ENCODE measurements at regions not wholly inside any gene's neighbourhood (a gene's known extent, or its start where the extent isn't known, plus 50 kb on each side); places are given as distances from the start of the nearest gene placed in this dataset.
A peak's percentile ranks its signal among the peaks of the same experiment; 100 is the strongest.

DNA sequence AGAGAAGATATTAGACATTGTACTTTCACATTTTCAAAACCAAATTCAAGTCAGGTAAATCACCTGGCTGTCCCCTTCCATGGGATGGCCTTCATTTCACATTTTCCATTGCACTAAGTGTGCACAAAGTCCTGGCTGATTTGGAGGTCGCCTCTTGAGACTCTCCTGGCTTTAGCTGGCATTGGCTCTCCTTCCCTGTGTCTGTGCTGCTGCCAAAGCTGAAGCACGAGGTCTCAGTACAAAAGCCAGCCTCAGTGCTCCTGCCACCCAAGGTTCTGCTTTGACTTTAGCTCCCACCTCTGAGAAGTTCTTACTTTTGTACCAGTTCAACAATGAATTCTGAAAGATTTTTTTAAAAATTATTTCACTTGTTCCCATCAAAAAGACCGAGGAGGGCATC, 289.2 kb upstream of the CNR1 start:
- WGBS, 4 donors, result 56 to 78% (median 66%) methylated on average over 2 to 3 of the region's 3 CpGs
- Histone ChIP-seq H3K9me3 (replicated peaks in 1 of 3) (no peaks in the 10 kb centered on the region), H3K27ac (no peak overlapping the region), H3K4me3 (no peak overlapping the region), H3K4me1 (replicated peaks in 1 of 2) (no peaks in the 10 kb centered on the region), H3K27me3 (no peaks in the 10 kb centered on the region), H3K36me3 (replicated peaks in 1 of 2) (no peaks in the 10 kb centered on the region)
- DNase-seq, result peak in 2 of 7 donors; percentile 10 to 17
- no peak for TF ChIP-seq POLR2A (IDR thresholded peaks at IDR 0.05)
- TF ChIP-seq CTCF (IDR thresholded peaks at IDR 0.05), result no peak
- intact Hi-C loops (cut with DNase I), result no loop called here

DNA sequence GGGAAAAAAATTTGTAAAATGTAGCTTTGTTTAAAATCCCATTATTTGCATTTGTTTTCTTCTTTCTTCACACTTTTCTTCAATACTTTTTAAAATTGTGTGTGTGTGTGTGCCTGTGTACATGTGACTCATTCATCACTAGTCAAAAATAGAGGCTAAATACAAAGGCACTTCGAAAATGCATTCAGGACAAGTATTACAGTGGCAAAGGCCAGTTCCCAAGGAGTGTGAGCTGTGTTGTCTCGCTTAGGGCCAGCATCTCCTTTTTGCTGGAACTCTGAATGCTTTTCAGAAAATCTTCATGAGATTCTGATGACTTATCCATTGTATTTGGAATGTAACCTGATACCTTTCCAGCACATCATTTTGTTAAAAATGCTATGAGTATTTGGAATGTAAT, 288.5 kb upstream of the CNR1 start:
- intact Hi-C loops (cut with DNase I), result no loop called here
- no peaks in the 10 kb centered on the region for H3K4me1 ChIP-seq (replicated peaks in 1 of 2)
- TF ChIP-seq CTCF (IDR thresholded peaks at IDR 0.05) (no peak), POLR2A (IDR thresholded peaks at IDR 0.05) (no peak)
- H3K36me3 ChIP-seq (replicated peaks in 1 of 2), result no peaks in the 10 kb centered on the region
- 55 to 75% (median 63%) methylated on average over 2 of the region's 2 CpGs for WGBS, 4 donors
- H3K4me3 ChIP-seq, result no peak overlapping the region
- no peaks in the 10 kb centered on the region for H3K9me3 ChIP-seq (replicated peaks in 1 of 3)
- no peak for DNase-seq
- no peaks in the 10 kb centered on the region for H3K27me3 ChIP-seq
- no peak overlapping the region for H3K27ac ChIP-seq

DNA sequence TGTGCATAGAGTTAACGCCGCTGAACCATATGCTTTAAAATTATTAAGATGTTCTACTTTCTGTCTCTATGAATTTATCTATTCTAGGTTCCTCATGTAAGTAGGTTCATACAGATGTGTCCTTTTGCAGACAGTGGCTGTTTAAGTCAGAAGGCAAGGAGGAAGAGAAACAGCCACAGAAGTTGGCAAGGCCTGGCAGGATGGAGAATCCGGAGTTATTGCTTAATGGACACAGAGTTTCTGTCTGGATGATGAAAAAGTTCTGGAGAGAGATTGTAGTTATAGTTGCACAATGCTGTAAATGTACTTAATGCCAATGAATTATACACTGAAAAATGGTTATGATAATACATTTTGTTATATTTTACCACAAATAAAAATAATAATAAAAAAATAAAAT, 283.6 kb upstream of the CNR1 start:
- no peak overlapping the region for H3K27ac ChIP-seq
- TF ChIP-seq POLR2A (IDR thresholded peaks at IDR 0.05), result no peak
- no peak for TF ChIP-seq CTCF (IDR thresholded peaks at IDR 0.05)
- H3K27me3 ChIP-seq, result no peaks in the 10 kb centered on the region
- peak in 2 of 7 donors; percentile 25 to 37 for DNase-seq
- H3K4me3 ChIP-seq, result no peak overlapping the region
- intact Hi-C loops (cut with DNase I), result no loop called here
- WGBS, 4 donors, result 49 to 85% (median 79%) methylated on average over 3 of the region's 3 CpGs
- no peaks in the 10 kb centered on the region for H3K9me3 ChIP-seq (replicated peaks in 1 of 3)
- no peaks in the 10 kb centered on the region for H3K36me3 ChIP-seq (replicated peaks in 1 of 2)
- no peaks in the 10 kb centered on the region for H3K4me1 ChIP-seq (replicated peaks in 1 of 2)

DNA sequence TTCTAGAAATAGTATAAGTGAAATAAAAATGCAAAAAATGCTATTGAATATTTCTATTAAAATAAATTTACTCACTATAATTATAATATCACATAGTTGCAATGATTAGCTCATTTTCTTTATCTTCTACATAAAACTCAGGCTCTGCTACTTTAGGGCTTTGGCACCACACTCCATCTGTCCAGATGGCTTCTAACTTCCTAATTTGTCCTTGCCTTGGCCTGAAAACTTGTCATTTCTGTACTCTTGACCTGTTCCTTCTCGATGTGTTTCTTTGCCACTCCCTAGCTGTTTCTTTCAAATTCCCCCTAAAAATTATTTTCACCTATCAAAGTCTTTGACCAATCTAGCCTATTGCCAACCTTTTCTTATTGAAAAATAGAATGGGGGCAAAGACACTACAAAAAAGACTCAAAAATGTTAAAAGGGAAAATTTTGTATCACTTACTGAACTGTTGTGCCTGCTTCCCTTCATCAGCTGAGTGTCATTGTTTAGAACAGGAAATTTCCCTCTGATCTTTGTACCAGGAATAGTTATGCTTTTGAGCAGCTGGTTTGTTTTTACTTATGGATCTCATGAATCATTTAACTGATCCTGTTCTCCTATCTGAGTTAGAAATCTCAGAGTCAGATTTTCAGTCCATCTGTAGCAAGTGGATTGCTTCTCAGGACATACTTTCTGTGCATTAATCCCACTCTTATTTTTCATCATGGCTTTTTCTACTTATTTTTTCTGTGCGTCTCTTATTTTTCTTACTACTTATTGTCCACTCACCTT, 279.2 kb upstream of the CNR1 start:
- WGBS, 4 donors, result 48 to 60% (median 54%) methylated on average over 2 of the region's 2 CpGs
- intact Hi-C loops (cut with DNase I), result no loop called here
- Histone ChIP-seq H3K4me3 (no peak overlapping the region), H3K27ac (peak overlapping the region in 1 of 5 donors; percentile 8), H3K4me1 (replicated peaks in 1 of 2) (no peaks in the 10 kb centered on the region), H3K36me3 (replicated peaks in 1 of 2) (no peaks in the 10 kb centered on the region), H3K27me3 (no peaks in the 10 kb centered on the region), H3K9me3 (replicated peaks in 1 of 3) (no peaks in the 10 kb centered on the region)
- TF ChIP-seq CTCF (IDR thresholded peaks at IDR 0.05), result no peak
- no peak for TF ChIP-seq POLR2A (IDR thresholded peaks at IDR 0.05)
- no peak for DNase-seq
